ENCODE measurements at regions not wholly inside any gene's neighbourhood (a gene's known extent, or its start where the extent isn't known, plus 50 kb on each side); places are given as distances from the start of the nearest gene placed in this dataset.

- H2AFZ ChIP-seq, result no peak overlapping the region
- no peaks in the 10 kb centered on the region for H3K9me3 ChIP-seq (ENCODE audit: low read depth)
- H4K20me1 ChIP-seq (ENCODE audit: insufficient read depth, poor library complexity, severe bottlenecking), result no peaks in the 10 kb centered on the region
- H3K4me2 ChIP-seq, result no peak overlapping the region
- H3K79me2 ChIP-seq, result no peaks in the 10 kb centered on the region
- H3K27me3 ChIP-seq, result no peaks in the 10 kb centered on the region
- H3K27ac ChIP-seq, result peak overlapping the region; percentile 60
- no peaks in the 10 kb centered on the region for H3K36me3 ChIP-seq (replicated peaks; ENCODE audit: insufficient read depth, low read depth)
- no peak for DNase-seq (ENCODE audit: low spot score)
- 94% methylated on average over 4 of the region's 4 CpGs for WGBS (ENCODE audit: low lambda C conversion rate, missing lambda C conversion rate)
- H3K4me3 ChIP-seq, result no peak overlapping the region
- TF ChIP-seq, protein P1, sequence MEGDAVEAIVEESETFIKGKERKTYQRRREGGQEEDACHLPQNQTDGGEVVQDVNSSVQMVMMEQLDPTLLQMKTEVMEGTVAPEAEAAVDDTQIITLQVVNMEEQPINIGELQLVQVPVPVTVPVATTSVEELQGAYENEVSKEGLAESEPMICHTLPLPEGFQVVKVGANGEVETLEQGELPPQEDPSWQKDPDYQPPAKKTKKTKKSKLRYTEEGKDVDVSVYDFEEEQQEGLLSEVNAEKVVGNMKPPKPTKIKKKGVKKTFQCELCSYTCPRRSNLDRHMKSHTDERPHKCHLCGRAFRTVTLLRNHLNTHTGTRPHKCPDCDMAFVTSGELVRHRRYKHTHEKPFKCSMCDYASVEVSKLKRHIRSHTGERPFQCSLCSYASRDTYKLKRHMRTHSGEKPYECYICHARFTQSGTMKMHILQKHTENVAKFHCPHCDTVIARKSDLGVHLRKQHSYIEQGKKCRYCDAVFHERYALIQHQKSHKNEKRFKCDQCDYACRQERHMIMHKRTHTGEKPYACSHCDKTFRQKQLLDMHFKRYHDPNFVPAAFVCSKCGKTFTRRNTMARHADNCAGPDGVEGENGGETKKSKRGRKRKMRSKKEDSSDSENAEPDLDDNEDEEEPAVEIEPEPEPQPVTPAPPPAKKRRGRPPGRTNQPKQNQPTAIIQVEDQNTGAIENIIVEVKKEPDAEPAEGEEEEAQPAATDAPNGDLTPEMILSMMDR (IDR thresholded peaks at IDR 0.05; ENCODE audit: poor library complexity), result no peak
- TF ChIP-seq EZH2 (IDR thresholded peaks at IDR 0.05; ENCODE audit: borderline replicate concordance) (no peak), EZH2phosphoT487 (IDR thresholded peaks at IDR 0.05; ENCODE audit: low read depth, severe bottlenecking, unreplicated experiment) (no peak)
- no peaks in the 10 kb centered on the region for H3K4me1 ChIP-seq (ENCODE audit: insufficient read depth)
- no peaks in the 10 kb centered on the region for H3K9me2 ChIP-seq (replicated peaks; ENCODE audit: insufficient read depth)
These were observed 183.7 kb upstream of the SIX2 start for GRCh38 chr2:45192991-45193390.

DNA sequence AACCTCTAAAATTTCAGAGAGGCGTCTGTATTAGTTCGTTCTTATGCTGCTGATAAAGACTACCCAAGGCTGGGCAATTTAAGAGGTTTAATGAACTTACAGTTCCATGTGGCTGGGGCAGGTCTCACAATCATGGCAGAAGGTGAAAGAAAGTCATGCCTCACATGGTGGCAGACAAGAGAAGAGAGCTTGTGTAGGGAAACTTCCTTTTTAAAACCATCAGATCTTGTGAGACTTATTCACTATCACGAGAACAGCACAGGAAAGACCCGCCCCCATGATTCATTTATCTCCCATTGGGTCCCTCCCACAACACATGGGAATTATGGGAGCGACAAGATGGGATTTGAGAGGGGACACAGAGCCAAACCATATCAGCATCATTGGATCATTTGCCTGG, 183.2 kb upstream of the SIX2 start:
- H3K4me2 ChIP-seq, result no peak overlapping the region
- TF ChIP-seq EZH2phosphoT487 (IDR thresholded peaks at IDR 0.05; ENCODE audit: low read depth, severe bottlenecking, unreplicated experiment) (no peak), EZH2 (IDR thresholded peaks at IDR 0.05; ENCODE audit: borderline replicate concordance) (no peak)
- TF ChIP-seq, protein P1 (IDR thresholded peaks at IDR 0.05; ENCODE audit: poor library complexity), result no peak
- H3K79me2 ChIP-seq, result no peaks in the 10 kb centered on the region
- no peaks in the 10 kb centered on the region for H3K4me1 ChIP-seq (ENCODE audit: insufficient read depth)
- H2AFZ ChIP-seq, result no peak overlapping the region
- H3K9me2 ChIP-seq (replicated peaks; ENCODE audit: insufficient read depth), result no peaks in the 10 kb centered on the region
- H3K4me3 ChIP-seq, result no peak overlapping the region
- no peak for DNase-seq (ENCODE audit: low spot score)
- H3K27ac ChIP-seq, result peak overlapping the region; percentile 60
- WGBS (ENCODE audit: low lambda C conversion rate, missing lambda C conversion rate), result 91% methylated on average over 5 of the region's 5 CpGs
- no peaks in the 10 kb centered on the region for H4K20me1 ChIP-seq (ENCODE audit: insufficient read depth, poor library complexity, severe bottlenecking)
- H3K36me3 ChIP-seq (replicated peaks; ENCODE audit: insufficient read depth, low read depth), result no peaks in the 10 kb centered on the region
- H3K9me3 ChIP-seq (ENCODE audit: low read depth), result no peaks in the 10 kb centered on the region
- H3K27me3 ChIP-seq, result no peaks in the 10 kb centered on the region

GRCh38 chr2:45191976-45192375, 182.7 kb upstream of the SIX2 start:
- Histone ChIP-seq H2AFZ (no peak overlapping the region), H3K79me2 (no peaks in the 10 kb centered on the region)

More at GRCh38 chr2:45191976-45192375, 182.7 kb upstream of the SIX2 start:
- Histone ChIP-seq H3K9me2 (replicated peaks; ENCODE audit: insufficient read depth) (no peaks in the 10 kb centered on the region), H3K27me3 (no peaks in the 10 kb centered on the region), H3K36me3 (replicated peaks; ENCODE audit: insufficient read depth, low read depth) (no peaks in the 10 kb centered on the region), H3K4me3 (no peak overlapping the region), H3K9me3 (ENCODE audit: low read depth) (no peaks in the 10 kb centered on the region), H4K20me1 (ENCODE audit: insufficient read depth, poor library complexity, severe bottlenecking) (no peaks in the 10 kb centered on the region), H3K4me1 (ENCODE audit: insufficient read depth) (no peaks in the 10 kb centered on the region), H3K27ac (peak overlapping the region; percentile 60), H3K4me2 (no peak overlapping the region)
- 61% methylated on average over 8 of the region's 8 CpGs for WGBS (ENCODE audit: low lambda C conversion rate, missing lambda C conversion rate)
- no peak for TF ChIP-seq EZH2phosphoT487 (IDR thresholded peaks at IDR 0.05; ENCODE audit: low read depth, severe bottlenecking, unreplicated experiment)
- TF ChIP-seq, protein P1 (IDR thresholded peaks at IDR 0.05; ENCODE audit: poor library complexity), result no peak
- TF ChIP-seq EZH2 (IDR thresholded peaks at IDR 0.05; ENCODE audit: borderline replicate concordance), result no peak
- peak; percentile 36 for DNase-seq (ENCODE audit: low spot score)
